H1 (cell line): ENCODE measurements at regions not wholly inside any gene's neighbourhood (a gene's known extent, or its start where the extent isn't known, plus 50 kb on each side); places are given as distances from the start of the nearest gene placed in this dataset.

Experiments used
- CTCF ChIA-PET: fragments of 300-600 bp; sonication (Branson Sonifier 250); formaldehyde crosslinking; loops from one replicate; lab custom pipeline; 2021; ENCODE audit not compliant: partially characterized antibody; lab: Charles Lee
- POLR2A ChIA-PET: fragments of 300-600 bp; sonication (Branson Sonifier 250); formaldehyde crosslinking; loops from one replicate; lab custom pipeline; 2021; ENCODE audit warnings: inconsistent platforms; ENCODE audit not compliant: partially characterized antibody; lab: Charles Lee
- DNase-seq, 2 experiments: peaks; one replicate each; pipeline versions ENCODE4 v3.0.0 to v3.0.0-alpha.2; 2010 to 2022; ENCODE audit warnings: low spot score in 2 of 2, low read depth in 1 of 2, mixed read lengths in 1 of 2
- FAIRE-seq: peaks from 2 replicates; lab custom pipeline; 2011; peaks lifted over from hg19 to GRCh38; lab: Jason Lieb, UNC
- H2AFZ ChIP-seq: 2 replicates; pipeline ENCODE4 v1.8.1; 2012; ENCODE audit warnings: low read length, inconsistent platforms
- H2AK5ac ChIP-seq: 2 replicates; pipeline ENCODE4 v1.6.1; 2013; ENCODE audit warnings: low read depth, low read length
- H2BK120ac ChIP-seq: replicated peaks from 2 replicates; pipeline ENCODE3; 2013; ENCODE audit warnings: low read depth, low read length, inconsistent platforms
- H2BK12ac ChIP-seq: 2 replicates; pipeline ENCODE4 v1.6.1; 2013; ENCODE audit warnings: low read depth, low read length
- H2BK15ac ChIP-seq: 2 replicates; pipeline ENCODE4 v1.6.1; 2013; ENCODE audit warnings: low read length
- H2BK20ac ChIP-seq: 2 replicates; pipeline ENCODE4 v1.6.1; 2013; ENCODE audit warnings: low read length
- H2BK5ac ChIP-seq: 2 replicates; pipeline ENCODE4 v1.6.1; 2013; ENCODE audit warnings: low read depth, low read length
- H3K14ac ChIP-seq: 2 replicates; pipeline ENCODE4 v1.6.1; 2013; ENCODE audit warnings: inconsistent platforms; ENCODE audit not compliant: insufficient read length
- H3K18ac ChIP-seq: 2 replicates; pipeline ENCODE4 v1.6.1; 2013; ENCODE audit warnings: low read length; ENCODE audit errors: extremely low read depth
- H3K23ac ChIP-seq: 2 replicates; pipeline ENCODE4 v1.6.1; 2013; ENCODE audit warnings: inconsistent platforms; ENCODE audit not compliant: insufficient read length
- H3K23me2 ChIP-seq: 2 replicates; pipeline ENCODE4 v1.6.1; 2013; ENCODE audit warnings: low read depth, low read length
- H3K27ac ChIP-seq: 2 replicates; pipeline ENCODE4 v1.6.1; 2011; ENCODE audit warnings: low read depth, low read length, inconsistent platforms
- H3K27me3 ChIP-seq, 4 experiments: replicated peaks in 1 of 4; 1 replicate in 1 of 4; 2 replicates in 3 of 4; pipeline versions ENCODE4 v1.6.1 to v1.8.1; 2011 to 2013; ENCODE audit warnings: low read length in 3 of 4, mild to moderate bottlenecking in 3 of 4, inconsistent platforms in 2 of 4, mixed read lengths in 2 of 4, moderate library complexity in 1 of 4; ENCODE audit not compliant: control insufficient read depth in 3 of 4, insufficient read depth in 3 of 4; ENCODE audit errors: extremely low read depth in 1 of 4
- H3K36me3 ChIP-seq, 4 experiments: 2 replicates each; pipeline versions ENCODE4 v1.6.1 to v1.8.1; 2011 to 2013; ENCODE audit warnings: mild to moderate bottlenecking in 4 of 4, low read length in 3 of 4, moderate library complexity in 2 of 4, control low read depth in 1 of 4, inconsistent platforms in 1 of 4; ENCODE audit not compliant: insufficient read depth in 4 of 4, control insufficient read depth in 2 of 4
- H3K4ac ChIP-seq: replicated peaks from 2 replicates; pipeline ENCODE3; 2013; ENCODE audit warnings: low read length, low read depth, mixed read lengths, inconsistent platforms; ENCODE audit not compliant: insufficient read length
- H3K4me1 ChIP-seq, 4 experiments: replicated peaks in 1 of 4; 1 replicate in 1 of 4; 2 replicates in 3 of 4; pipeline versions ENCODE4 v1.6.1 to v1.8.1; 2011 to 2013; ENCODE audit warnings: low read length in 3 of 4, inconsistent platforms in 2 of 4, mixed read lengths in 1 of 4; ENCODE audit not compliant: insufficient read depth in 4 of 4, control insufficient read depth in 3 of 4
- H3K4me2 ChIP-seq, 2 experiments: 2 replicates each; pipeline versions ENCODE4 v1.6.1 to v1.8.1; 2011 to 2013; ENCODE audit warnings: low read depth in 2 of 2, low read length in 2 of 2, control low read depth in 1 of 2, inconsistent platforms in 1 of 2, mild to moderate bottlenecking in 1 of 2; ENCODE audit not compliant: insufficient read depth in 1 of 2
- H3K4me3 ChIP-seq, 4 experiments: fragments of 200-600, 300-600 bp in 1 of 4; sonication (generic), shearing (Covaris generic), sonication (Bioruptor Twin) in 1 of 4; 2 replicates each; pipeline versions ENCODE4 v1.5.1 to v1.8.1; 2011 to 2016; ENCODE audit warnings: low read length in 4 of 4, low read depth in 3 of 4, control low read depth in 2 of 4, inconsistent platforms in 2 of 4, mild to moderate bottlenecking in 2 of 4, mixed read lengths in 1 of 4, moderate library complexity in 1 of 4; ENCODE audit not compliant: insufficient read depth in 2 of 4; ENCODE audit errors: extremely low read depth in 1 of 4
- H3K56ac ChIP-seq: replicated peaks from 2 replicates; pipeline ENCODE3; 2013; ENCODE audit warnings: low read depth, mild to moderate bottlenecking, mixed read lengths, low read length, inconsistent platforms; ENCODE audit not compliant: insufficient read length
- H3K79me1 ChIP-seq: 2 replicates; pipeline ENCODE4 v1.6.1; 2013; ENCODE audit warnings: low read depth, low read length, control low read depth
- H3K79me2 ChIP-seq, 2 experiments: 2 replicates each; pipeline versions ENCODE4 v1.6.1 to v1.8.1; 2012 to 2013; ENCODE audit warnings: low read length in 2 of 2, mild to moderate bottlenecking in 2 of 2, inconsistent platforms in 1 of 2; ENCODE audit not compliant: insufficient read depth in 2 of 2, control insufficient read depth in 1 of 2
- H3K9ac ChIP-seq, 4 experiments: replicated peaks in 1 of 4; 1 replicate in 1 of 4; 2 replicates in 3 of 4; pipeline versions ENCODE4 v1.6.1 to v1.8.1; 2011 to 2013; ENCODE audit warnings: low read depth in 3 of 4, low read length in 3 of 4, control low read depth in 2 of 4, mild to moderate bottlenecking in 2 of 4, moderate library complexity in 2 of 4, inconsistent platforms in 1 of 4; ENCODE audit errors: extremely low read depth in 1 of 4
- H3K9me3 ChIP-seq, 2 experiments: 2 replicates each; pipeline versions ENCODE4 v1.6.1 to v1.8.1; 2012 to 2013; ENCODE audit warnings: mild to moderate bottlenecking in 2 of 2, moderate library complexity in 2 of 2, control low read depth in 1 of 2, inconsistent platforms in 1 of 2, low read depth in 1 of 2, low read length in 1 of 2, mixed read lengths in 1 of 2; ENCODE audit not compliant: insufficient read depth in 2 of 2
- H4K20me1 ChIP-seq, 2 experiments: replicated peaks in 1 of 2; 2 replicates each; pipeline versions ENCODE3 to v1.8.1; 2011 to 2013; ENCODE audit warnings: inconsistent platforms in 2 of 2, low read length in 2 of 2, mild to moderate bottlenecking in 1 of 2; ENCODE audit not compliant: insufficient read depth in 2 of 2, control insufficient read depth in 1 of 2
- H4K5ac ChIP-seq: 2 replicates; pipeline ENCODE4 v1.6.1; 2013; ENCODE audit warnings: low read length, low read depth, mixed read lengths, inconsistent platforms; ENCODE audit not compliant: insufficient read length
- H4K8ac ChIP-seq: 2 replicates; pipeline ENCODE4 v1.8.0; 2013; ENCODE audit warnings: mild to moderate bottlenecking, moderate library complexity, low read length, inconsistent platforms; ENCODE audit not compliant: insufficient read depth; ENCODE audit errors: extremely low read depth
- H4K91ac ChIP-seq: replicated peaks from 2 replicates; pipeline ENCODE3; 2013; ENCODE audit warnings: low read length, mixed read lengths, inconsistent platforms; ENCODE audit not compliant: insufficient read length
- CBX5 ChIP-seq: fragments of 300-800, 300-1000 bp; sonication (generic); IDR thresholded peaks from 2 replicates; pipeline ENCODE4 v1.7.1; 2016; ENCODE audit warnings: antibody characterized with exemption, low read length, low read depth
- CBX8 ChIP-seq: fragments of 300-800, 300-1000 bp; sonication (generic); IDR thresholded peaks from 2 replicates; pipeline ENCODE4 v1.7.1; 2016; ENCODE audit warnings: low read depth, low read length, borderline replicate concordance
- CREB1 ChIP-seq: IDR thresholded peaks from 2 replicates; pipeline ENCODE4 v1.6.1; 2012; ENCODE audit warnings: inconsistent platforms
- MAFK ChIP-seq: IDR thresholded peaks from 2 replicates; pipeline ENCODE4 v1.6.1; 2012; ENCODE audit warnings: low read depth, mild to moderate bottlenecking, improper control_type of control experiment, low read length
- NRF1 ChIP-seq: IDR thresholded peaks from 2 replicates; pipeline ENCODE4 v1.6.1; 2011; ENCODE audit warnings: mild to moderate bottlenecking, low read depth, low read length, improper control_type of control experiment
- POLR2AphosphoS5 ChIP-seq: IDR thresholded peaks from 2 replicates; pipeline ENCODE4 v1.6.1; 2011; ENCODE audit warnings: low read depth, low read length
- RAD21 ChIP-seq, 2 experiments: IDR thresholded peaks in 1 of 2; conservative IDR thresholded peaks in 1 of 2; 2 replicates each; pipeline ENCODE4 v1.6.1; 2011; ENCODE audit warnings: low read depth in 2 of 2, low read length in 2 of 2, improper control_type of control experiment in 1 of 2, inconsistent platforms in 1 of 2, mild to moderate bottlenecking in 1 of 2, moderate library complexity in 1 of 2
- SAP30 ChIP-seq: fragments of 300-600 bp; sonication (generic); IDR thresholded peaks from 2 replicates; pipeline ENCODE4 v1.7.1; 2012; ENCODE audit warnings: low read length, moderate library complexity, mild to moderate bottlenecking, inconsistent platforms; ENCODE audit not compliant: insufficient read depth, insufficient replicate concordance
- SRF ChIP-seq: IDR thresholded peaks from 2 replicates; pipeline ENCODE4 v1.6.1; 2011; ENCODE audit warnings: mild to moderate bottlenecking, low read depth, low read length, moderate library complexity
- TBP ChIP-seq: IDR thresholded peaks from 2 replicates; pipeline ENCODE4 v1.6.1; 2011; ENCODE audit warnings: low read depth, low read length, improper control_type of control experiment
- ZNF274 ChIP-seq: IDR thresholded peaks from 2 replicates; pipeline ENCODE4 v1.7.0; 2012; ENCODE audit warnings: low read length, borderline replicate concordance; ENCODE audit errors: extremely low read depth
- WGBS, 2 experiments: shearing (Covaris generic) in 1 of 2; methylation state at CpG; one replicate each; pipeline versions ENCODE4 v1.1.6 to v1.1.7; 2013 to 2015; ENCODE audit warnings: low lambda C conversion rate in 2 of 2, mixed read lengths in 2 of 2, inconsistent platforms in 1 of 2, low coverage in 1 of 2, missing lambda C conversion rate in 1 of 2; ENCODE audit not compliant: insufficient replicate concordance in 2 of 2, insufficient coverage in 1 of 2, insufficient read length in 1 of 2; ENCODE audit errors: extremely low coverage in 1 of 2, missing lambda C conversion rate in 1 of 2; 5-methylcytosine and 5-hydroxymethylcytosine counted together
- TF ChIP-seq, protein P1 (sequence below), 3 experiments: IDR thresholded peaks; 1 replicate in 2 of 3; 2 replicates in 1 of 3; pipeline versions ENCODE4 v1.5.1 to v1.6.1; 2011; ENCODE audit warnings: low read length in 3 of 3, mild to moderate bottlenecking in 3 of 3, inconsistent platforms in 2 of 3, low read depth in 1 of 3, moderate library complexity in 1 of 3; ENCODE audit not compliant: insufficient read depth in 1 of 3; ENCODE audit errors: control extremely low read depth in 1 of 3

DNA sequence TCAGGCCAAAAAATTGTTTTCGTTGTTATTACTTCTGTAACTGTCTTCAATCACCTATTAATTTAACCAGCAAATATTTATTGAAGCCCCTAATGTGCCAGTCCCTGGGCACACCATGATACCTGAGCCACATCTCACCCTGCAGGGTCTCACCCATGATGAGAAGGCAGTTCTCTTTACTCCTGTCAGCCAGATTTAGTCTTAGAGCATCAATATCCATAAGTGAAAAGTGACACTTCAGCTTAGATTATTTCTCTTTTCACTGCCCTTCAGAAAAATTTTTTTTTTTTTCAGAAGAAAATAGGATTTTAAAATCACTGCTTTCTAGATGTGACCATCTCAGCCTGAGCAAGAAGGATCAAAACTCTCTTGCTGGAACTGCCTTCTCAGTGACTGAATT, 258.6 kb upstream of the NFE2L3 start:
- H4K20me1 ChIP-seq: no peaks in the 10 kb centered on the region
- H3K4me1 ChIP-seq: peaks cover 0 to 7% (median 2%) of the 10 kb centered on the region in 4 experiments; a peak in 3 of 7 replicates
- H2BK20ac ChIP-seq: no peak overlapping the region
- no peak overlapping the region for H3K4me3 ChIP-seq
- DNase-seq (no peak), FAIRE-seq (no peak)
- H2BK120ac ChIP-seq: no peak overlapping the region
- H3K4ac ChIP-seq: no peak overlapping the region
- H3K14ac ChIP-seq: no peak overlapping the region
- no peak overlapping the region for H3K56ac ChIP-seq
- no peak overlapping the region for H2BK12ac ChIP-seq
- H2AK5ac ChIP-seq: no peak overlapping the region
- H4K5ac ChIP-seq: no peak overlapping the region
- no peaks in the 10 kb centered on the region for H3K79me2 ChIP-seq
- ChIA-PET CTCF (interaction anchor here (0.6 to 6.4 kb wide), 41 partner anchors 10 to 946 kb away, joined by 3 to 96 read pairs (median 5); no protein-coding TSS in a partner anchor), POLR2A (interaction anchor here (0.6 to 2.4 kb wide), 10 partner anchors 14 to 474 kb away, joined by 3 to 12 read pairs (median 5); partner anchors contain the start of gene CBX3)
- no peak overlapping the region for H3K27ac ChIP-seq
- H2BK15ac ChIP-seq: no peak overlapping the region
- H3K9me3 ChIP-seq: no peaks in the 10 kb centered on the region
- H3K18ac ChIP-seq: no peak overlapping the region
- no peak overlapping the region for H3K9ac ChIP-seq
- no peak overlapping the region for H3K23ac ChIP-seq
- no peak overlapping the region for H4K91ac ChIP-seq
- H2AFZ ChIP-seq: no peak overlapping the region
- H3K27me3 ChIP-seq: no peaks in the 10 kb centered on the region
- peaks cover 3% of the 10 kb centered on the region; the same call in 1 of the 2 replicates for H3K23me2 ChIP-seq
- no peak overlapping the region for H3K4me2 ChIP-seq
- no peak overlapping the region for H4K8ac ChIP-seq
- H3K36me3 ChIP-seq: no peaks in the 10 kb centered on the region
- WGBS, 2 experiments: 90% methylated on average over 1 of the region's 1 CpG; no CpG with 5 or more reads in 1 of the 2 experiments
- no peaks in the 10 kb centered on the region for H3K79me1 ChIP-seq
- H2BK5ac ChIP-seq: no peak overlapping the region
- TF ChIP-seq ZNF274: no peak
- no peak for TF ChIP-seq RAD21 (IDR thresholded peaks at IDR 0.05 in 1 of 2, conservative IDR thresholded peaks at IDR 0.05 in 1 of 2; ENCODE audit: low read depth in 2 of 2, low read length in 2 of 2)
- TF ChIP-seq TBP: no peak
- no peak for TF ChIP-seq MAFK
- no peak for TF ChIP-seq POLR2AphosphoS5
- no peak for TF ChIP-seq SRF
- TF ChIP-seq SAP30: no peak
- TF ChIP-seq CBX5: no peak
- TF ChIP-seq CBX8: no peak
- TF ChIP-seq NRF1: no peak
- TF ChIP-seq, protein P1, sequence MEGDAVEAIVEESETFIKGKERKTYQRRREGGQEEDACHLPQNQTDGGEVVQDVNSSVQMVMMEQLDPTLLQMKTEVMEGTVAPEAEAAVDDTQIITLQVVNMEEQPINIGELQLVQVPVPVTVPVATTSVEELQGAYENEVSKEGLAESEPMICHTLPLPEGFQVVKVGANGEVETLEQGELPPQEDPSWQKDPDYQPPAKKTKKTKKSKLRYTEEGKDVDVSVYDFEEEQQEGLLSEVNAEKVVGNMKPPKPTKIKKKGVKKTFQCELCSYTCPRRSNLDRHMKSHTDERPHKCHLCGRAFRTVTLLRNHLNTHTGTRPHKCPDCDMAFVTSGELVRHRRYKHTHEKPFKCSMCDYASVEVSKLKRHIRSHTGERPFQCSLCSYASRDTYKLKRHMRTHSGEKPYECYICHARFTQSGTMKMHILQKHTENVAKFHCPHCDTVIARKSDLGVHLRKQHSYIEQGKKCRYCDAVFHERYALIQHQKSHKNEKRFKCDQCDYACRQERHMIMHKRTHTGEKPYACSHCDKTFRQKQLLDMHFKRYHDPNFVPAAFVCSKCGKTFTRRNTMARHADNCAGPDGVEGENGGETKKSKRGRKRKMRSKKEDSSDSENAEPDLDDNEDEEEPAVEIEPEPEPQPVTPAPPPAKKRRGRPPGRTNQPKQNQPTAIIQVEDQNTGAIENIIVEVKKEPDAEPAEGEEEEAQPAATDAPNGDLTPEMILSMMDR (IDR thresholded peaks at IDR 0.05; ENCODE audit: control extremely low read depth in 1 of 3, insufficient read depth in 1 of 3, low read depth in 1 of 3, low read length in 3 of 3): no peak
- no peak for TF ChIP-seq CREB1
